ENCODE measurements at regions not wholly inside any gene's neighbourhood (a gene's known extent, or its start where the extent isn't known, plus 50 kb on each side); places are given as distances from the start of the nearest gene placed in this dataset.

DNA sequence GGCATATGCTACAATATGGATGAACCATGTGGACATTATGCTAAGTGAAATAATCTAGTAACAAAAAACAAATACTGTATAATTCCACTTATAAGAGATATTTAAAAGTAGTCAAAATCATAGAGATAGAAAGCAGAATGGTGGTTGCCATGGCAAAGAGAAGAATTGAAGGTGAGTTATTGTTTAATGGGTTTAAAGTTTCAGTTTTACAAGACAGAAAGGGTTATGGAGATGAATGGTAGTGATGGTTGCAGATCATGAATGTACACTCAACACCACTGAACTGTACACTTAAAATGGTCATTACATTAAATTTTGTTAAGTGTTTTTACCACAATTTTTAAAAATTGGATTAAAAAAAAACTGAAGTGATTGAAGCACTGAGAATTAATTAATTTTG lies 298.2 kb upstream of the ZC3H15 start:
- no peak for DNase-seq (ENCODE audit: low read depth)
- no peak overlapping the region for H3K4me3 ChIP-seq (ENCODE audit: low read depth, low read length)
- TF ChIP-seq, protein P1, sequence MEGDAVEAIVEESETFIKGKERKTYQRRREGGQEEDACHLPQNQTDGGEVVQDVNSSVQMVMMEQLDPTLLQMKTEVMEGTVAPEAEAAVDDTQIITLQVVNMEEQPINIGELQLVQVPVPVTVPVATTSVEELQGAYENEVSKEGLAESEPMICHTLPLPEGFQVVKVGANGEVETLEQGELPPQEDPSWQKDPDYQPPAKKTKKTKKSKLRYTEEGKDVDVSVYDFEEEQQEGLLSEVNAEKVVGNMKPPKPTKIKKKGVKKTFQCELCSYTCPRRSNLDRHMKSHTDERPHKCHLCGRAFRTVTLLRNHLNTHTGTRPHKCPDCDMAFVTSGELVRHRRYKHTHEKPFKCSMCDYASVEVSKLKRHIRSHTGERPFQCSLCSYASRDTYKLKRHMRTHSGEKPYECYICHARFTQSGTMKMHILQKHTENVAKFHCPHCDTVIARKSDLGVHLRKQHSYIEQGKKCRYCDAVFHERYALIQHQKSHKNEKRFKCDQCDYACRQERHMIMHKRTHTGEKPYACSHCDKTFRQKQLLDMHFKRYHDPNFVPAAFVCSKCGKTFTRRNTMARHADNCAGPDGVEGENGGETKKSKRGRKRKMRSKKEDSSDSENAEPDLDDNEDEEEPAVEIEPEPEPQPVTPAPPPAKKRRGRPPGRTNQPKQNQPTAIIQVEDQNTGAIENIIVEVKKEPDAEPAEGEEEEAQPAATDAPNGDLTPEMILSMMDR (conservative IDR thresholded peaks at IDR 0.05; ENCODE audit: low read depth, low read length), result no peak

- DNase-seq (ENCODE audit: low read depth), result no peak
- H3K4me3 ChIP-seq (ENCODE audit: low read depth, low read length), result no peak overlapping the region
- TF ChIP-seq, protein P1 (conservative IDR thresholded peaks at IDR 0.05; ENCODE audit: low read depth, low read length), result no peak
Observed at GRCh38 chr2:186189816-186190215, 296.2 kb upstream of the ZC3H15 start.

- no peak for DNase-seq (ENCODE audit: low read depth)
- no peak overlapping the region for H3K4me3 ChIP-seq (ENCODE audit: low read depth, low read length)
- TF ChIP-seq, protein P1 (conservative IDR thresholded peaks at IDR 0.05; ENCODE audit: low read depth, low read length), result no peak
Observed at GRCh38 chr2:186195696-186196095, 290.4 kb upstream of the ZC3H15 start.

DNA sequence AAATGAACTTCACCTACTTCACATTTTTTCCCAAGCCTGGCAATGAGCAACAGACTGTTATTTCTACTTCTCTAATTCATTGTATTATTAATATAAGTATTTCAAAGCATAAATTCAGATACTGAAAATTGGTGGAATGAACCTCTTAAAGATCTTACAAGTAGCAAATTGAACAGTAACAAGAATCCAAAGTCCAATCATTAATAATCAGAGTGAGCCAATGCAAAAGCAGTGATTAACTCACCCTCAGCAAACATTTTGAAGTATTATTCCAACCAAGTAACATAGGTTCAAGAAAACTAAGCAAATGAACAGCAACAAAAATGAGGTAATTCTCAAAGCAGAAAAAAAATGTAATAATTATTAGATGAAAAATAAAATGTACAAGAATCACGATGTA lies 288.1 kb upstream of the ZC3H15 start:
- TF ChIP-seq, protein P1 (conservative IDR thresholded peaks at IDR 0.05; ENCODE audit: low read depth, low read length), result no peak
- H3K4me3 ChIP-seq (ENCODE audit: low read depth, low read length), result no peak overlapping the region
- DNase-seq (ENCODE audit: low read depth), result no peak

DNA sequence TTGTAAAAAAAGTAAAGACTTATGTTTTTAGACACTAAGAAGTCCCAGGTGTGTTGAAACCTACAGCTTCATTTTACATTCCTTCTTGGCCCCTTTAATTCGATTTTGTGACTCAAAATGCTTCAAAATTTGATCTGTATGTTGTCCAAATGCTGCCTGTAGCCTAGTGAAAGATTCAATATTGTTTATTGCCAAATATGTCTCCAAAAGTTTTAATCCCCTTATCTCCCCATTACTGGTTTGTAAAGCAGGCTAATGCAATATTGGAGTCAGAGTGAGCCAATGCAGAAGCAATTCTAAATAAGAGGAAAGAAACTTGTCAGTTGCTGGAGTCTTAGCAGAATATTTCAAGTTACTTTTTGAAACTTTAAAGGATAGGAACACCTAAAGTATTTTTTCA lies 287.0 kb upstream of the ZC3H15 start:
- H3K4me3 ChIP-seq (ENCODE audit: low read depth, low read length), result no peak overlapping the region
- TF ChIP-seq, protein P1 (conservative IDR thresholded peaks at IDR 0.05; ENCODE audit: low read depth, low read length), result no peak
- DNase-seq (ENCODE audit: low read depth), result no peak

- peak; percentile 14 for DNase-seq (ENCODE audit: low read depth)
Observed at GRCh38 chr2:186201371-186201770, 284.7 kb upstream of the ZC3H15 start.

More at GRCh38 chr2:186201371-186201770, 284.7 kb upstream of the ZC3H15 start:
- TF ChIP-seq, protein P1 (conservative IDR thresholded peaks at IDR 0.05; ENCODE audit: low read depth, low read length), result no peak
- H3K4me3 ChIP-seq (ENCODE audit: low read depth, low read length), result no peak overlapping the region
